ENCODE measurements at regions not wholly inside any gene's neighbourhood (a gene's known extent, or its start where the extent isn't known, plus 50 kb on each side); places are given as distances from the start of the nearest gene placed in this dataset.
"Not testable (repeated sequence)": the region's sequence is repeated elsewhere in the genome, so short reads cannot be mapped to it uniquely, and the experiment has no call there.

DNA sequence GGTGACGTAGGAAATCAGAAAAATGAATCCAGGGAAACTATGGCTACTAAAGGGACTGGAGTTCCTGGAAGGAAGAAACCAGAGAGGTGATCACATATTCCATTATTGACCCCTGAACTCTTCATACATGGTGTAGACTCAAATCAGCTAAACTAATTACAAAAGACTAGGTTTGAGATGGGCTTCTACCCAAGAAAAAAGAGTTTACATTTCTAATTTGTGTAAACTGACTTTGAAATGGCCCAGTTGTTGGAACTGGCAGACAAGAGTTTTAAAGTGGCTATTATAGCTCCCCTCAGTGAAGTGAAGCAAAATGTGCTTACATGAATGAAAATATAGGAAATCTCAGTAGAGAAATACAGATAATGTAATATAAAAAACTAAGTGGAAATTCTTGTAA lies 1619.4 kb upstream of the SEL1L start:
- no peak for DNase-seq

DNA sequence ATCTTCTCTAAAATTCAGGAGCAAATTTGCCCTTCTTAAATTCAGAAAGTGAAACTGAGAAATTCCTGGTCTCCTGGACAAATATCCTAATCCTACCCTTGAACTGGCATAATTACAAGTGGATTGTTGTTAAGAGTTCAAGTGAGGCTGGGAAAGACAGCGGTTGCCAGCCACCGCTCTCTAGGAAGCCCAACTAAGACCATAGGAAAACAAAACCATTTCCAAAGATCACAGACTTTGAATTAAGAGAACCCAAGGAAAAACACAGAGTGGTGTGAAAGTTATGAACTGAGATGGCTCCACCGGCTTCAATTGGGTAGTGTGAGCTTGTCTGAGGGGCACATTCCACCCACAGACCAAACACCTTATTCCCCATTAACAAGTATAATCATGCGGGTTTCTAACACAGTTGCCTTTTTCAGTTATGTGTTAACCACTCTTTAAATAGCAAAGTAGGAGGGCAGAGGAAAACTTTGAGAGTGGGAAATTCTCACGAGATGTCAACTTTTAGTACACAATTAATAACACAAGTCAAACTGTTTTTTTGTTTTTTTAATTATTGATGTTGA lies 1628.8 kb upstream of the SEL1L start:
- DNase-seq, result no peak

DNA sequence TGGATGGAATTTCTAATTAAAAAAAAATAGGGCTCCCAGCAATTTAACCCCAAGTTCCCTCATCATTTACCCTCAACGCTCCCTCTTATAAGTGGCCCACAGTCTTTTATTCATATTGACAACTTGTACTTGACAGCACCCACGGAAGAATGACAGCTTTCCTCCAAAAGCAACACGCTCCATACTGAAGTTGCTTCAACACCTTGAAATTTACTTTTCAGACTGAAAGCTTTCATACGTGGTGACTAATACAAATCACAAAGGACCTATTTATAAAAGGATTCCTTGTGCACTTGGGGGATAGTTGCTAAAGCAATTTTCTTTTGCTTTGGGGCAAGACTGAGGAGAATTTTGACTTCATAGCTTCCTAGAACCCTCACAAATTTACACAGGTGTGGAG lies 1629.4 kb upstream of the SEL1L start:
- no peak for DNase-seq

DNA sequence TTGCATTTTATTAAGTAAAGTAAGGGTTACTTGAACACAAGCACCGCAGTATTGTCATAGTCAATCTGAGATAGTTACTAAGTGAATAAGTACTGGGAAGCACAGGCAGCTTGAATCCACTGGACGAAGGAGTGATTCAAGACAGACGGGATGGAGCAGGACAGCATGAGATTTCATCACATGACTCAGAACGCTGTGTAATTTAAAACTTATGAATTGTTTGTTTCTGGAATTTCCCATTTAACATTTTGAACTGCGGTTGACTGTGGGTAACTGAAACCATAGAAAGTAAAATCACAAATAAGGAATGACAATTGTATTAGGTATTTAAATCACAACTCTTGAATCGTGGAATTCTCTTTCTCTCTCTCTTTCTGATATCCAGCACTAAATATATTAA lies 1630.4 kb upstream of the SEL1L start:
- no peak for DNase-seq

DNA sequence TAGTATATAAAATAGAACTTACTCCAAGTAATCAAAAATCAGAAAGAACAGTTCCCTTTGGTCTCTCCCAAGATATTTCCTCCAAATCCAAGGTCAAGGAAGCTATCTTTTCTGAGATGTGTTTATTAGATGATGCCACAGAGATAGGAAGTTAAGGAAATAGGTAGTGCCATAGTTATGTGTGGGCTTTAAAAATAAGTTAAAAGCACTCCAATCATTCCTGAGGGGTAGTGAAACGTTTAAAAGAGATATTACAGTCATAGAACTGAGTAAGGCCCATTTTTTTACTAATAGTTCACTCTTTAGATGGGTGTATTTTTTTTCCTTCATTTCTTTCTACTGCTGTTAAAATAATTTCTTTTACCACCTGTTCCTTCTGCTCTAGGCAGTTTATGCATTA lies 1630.9 kb upstream of the SEL1L start:
- no peak for DNase-seq

DNA sequence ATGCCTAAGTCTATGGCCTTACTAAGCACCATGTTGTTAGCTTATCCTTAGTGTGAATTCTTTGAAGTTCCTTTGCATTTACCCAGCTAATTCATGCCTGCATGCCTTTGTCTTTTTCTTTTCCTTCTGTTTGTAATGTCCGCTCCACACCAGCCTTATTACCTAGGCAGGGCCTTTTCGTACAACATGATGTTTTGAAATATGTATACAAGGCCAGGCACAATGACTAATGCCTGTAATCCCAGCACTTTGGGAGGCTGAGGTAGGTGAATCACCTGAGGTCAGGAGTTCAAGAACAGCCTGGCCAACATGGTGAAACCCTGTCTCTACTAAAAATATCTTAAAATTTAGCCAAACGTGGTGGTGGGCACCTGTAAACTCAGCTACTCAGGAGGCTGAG lies 1636.5 kb upstream of the SEL1L start:
- no peak for DNase-seq

DNA sequence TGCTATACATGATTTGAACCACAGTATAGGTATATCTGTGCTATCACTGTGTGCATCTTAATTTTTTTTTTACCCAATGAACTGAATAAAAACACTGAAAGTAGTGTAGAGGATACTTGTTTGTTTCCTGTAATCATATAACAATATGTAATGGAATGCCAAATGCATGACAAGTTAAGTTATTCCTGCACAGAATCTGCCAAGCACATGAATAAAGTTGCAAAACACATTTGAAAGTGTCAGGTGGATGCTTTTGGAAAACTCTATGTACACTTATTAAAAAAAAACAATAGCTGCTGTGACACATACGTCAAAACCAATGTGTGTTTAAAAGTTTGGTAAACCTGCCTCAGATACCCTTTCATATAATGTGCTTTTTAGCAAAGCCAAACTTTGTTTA lies 1638.1 kb upstream of the SEL1L start:
- DNase-seq, result no peak

DNA sequence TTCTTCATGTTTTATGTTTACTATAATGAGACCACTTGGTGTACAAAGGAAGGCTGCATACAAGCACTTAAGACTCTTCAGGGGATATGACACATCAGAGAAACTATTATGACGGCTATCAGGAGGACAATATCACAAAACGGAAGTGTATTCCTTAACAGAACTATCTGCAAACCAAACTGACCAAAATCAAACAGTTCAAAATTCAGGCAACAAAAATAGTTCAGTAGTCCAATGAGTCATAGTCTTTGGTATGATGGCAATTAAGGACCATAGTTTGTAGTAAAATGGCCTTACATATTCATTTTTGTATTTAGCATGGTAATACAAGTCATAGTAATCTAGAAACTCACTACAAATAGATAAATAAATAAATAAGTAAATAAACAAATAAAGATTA lies 1638.7 kb upstream of the SEL1L start:
- no peak for DNase-seq

DNA sequence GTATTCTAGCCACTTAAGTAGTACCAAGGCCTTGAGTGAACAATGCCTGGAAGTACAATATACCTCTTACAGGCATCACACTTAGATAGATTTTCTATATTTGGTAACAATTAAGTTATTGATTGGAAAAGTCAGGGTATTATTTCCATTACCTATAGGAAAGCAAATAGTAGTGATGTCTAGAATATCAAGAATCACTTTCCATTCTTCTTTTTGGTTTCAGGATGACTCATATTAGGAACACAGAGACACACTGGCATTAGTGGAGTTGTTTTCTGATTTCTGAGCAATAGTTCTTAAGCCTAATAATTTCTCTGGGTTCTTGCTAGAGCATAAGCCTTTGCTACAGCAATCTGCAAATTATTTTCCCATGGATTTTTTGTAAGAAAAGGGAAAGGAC lies 1640.0 kb upstream of the SEL1L start:
- no peak for DNase-seq

DNA sequence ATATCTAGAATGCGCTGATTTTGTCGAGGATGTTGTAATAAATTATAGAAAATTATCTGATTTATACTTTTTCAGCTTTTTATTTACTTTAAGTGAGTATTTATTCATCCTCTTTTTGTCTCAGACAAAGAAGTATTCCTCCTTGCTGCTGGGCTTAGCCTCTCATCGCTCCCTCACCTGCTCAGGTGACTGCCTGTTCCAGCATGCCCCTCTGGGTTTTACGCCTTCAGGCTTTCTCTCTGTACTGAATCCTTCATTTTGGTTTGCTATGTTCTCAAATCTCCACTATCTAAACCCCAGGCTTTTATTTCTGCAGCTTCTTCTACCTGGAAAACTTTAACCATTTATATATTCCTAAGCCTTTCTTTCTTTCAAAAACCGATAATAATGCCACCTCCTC lies 1650.9 kb upstream of the SEL1L start:
- no peak for DNase-seq

DNA sequence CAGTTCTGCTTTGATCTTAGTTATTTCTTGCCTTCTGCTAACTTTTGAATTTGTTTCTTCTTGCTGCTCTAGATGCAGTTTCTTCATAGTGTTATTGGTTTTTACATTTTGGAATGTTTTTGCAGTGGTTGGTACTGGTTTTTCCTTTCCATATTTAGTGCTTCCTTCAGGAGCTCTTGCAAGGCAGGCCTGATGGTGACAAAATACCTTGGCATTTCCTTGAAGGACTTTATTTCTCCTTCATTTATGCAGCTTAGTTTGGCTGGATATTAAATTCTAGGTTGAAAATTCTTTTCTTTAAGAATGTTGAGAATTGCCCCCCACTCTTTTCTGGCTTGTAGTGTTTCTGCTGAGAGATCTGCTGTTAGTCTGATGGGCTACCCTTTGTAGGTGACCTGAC lies 1654.7 kb upstream of the SEL1L start:
- DNase-seq, result not testable (repeated sequence)

DNA sequence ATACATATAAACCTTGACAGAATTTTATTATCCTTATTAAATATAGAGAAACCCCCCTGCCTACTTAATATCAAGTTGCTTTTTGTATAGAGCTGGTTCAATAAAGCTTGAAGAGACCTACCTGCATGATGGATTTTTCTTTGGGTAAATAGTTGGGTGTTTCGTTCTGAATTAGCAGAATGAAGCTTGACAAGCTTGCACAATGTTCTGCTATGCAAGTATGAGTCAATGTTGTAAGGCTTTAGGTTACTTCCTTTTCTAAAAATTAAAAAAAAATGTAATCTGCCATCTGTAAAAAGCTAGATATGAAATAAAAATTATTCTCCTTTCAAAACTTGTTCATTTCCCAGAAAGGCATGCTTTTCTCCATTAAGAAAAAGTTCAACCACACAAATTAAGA lies 1662.6 kb upstream of the SEL1L start:
- no peak for DNase-seq

DNA sequence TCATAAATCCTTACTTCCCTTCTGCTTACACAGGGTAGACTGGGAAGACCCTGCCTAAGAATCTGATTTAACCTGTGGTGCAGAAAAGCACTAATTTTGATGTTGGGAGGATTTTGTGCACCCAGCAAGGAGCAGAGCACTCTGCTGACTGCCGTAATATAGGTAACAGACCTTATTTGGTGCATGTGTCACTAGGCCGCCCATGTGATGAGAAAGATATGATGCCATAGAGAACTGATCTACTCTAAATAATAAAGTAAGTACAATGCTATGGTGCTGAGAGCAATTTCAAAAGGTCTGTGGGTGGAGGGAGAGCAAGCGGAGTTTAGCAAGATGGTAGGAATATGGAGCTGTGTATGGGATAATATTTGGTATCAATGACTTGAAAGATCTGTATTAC lies 1663.6 kb upstream of the SEL1L start:
- no peak for DNase-seq

DNA sequence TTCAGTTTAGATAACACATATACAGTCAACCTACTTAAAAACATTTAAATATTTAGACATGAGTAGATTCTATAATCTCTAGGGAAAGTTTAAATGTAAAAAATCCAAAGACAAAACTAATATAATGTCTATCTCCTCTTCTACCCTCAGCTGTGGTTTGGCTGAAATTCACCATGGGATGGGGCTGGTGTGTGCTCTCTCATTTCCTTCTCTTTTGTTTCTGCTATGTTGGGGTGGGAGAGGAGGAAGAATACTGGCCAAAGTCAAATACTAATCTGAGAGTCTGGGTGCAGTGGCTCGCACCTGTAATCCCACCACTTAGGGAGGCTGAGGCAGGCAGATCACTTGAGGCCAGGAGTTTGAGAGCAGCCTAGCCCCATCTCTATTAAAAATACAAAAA lies 1673.9 kb upstream of the SEL1L start:
- no peak for DNase-seq

DNA sequence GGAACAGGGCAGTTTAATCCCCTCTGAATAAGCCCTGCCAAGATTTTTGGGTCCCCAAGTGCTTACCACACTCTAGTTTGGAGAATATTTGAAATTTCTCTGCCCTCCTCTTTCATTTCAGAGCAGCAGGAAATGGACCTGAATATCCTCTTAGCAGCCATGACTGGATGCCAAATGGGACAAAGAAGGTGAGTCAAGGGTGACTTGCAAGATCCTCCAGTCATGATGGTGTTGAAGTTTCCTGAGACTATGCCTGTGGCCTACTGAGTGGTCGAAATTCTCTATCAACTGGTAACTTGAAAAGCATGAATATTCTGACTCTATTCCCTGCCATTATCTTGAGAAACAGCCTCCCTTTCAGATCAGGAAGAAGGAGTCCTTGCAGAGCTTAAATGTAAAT lies 1674.7 kb upstream of the SEL1L start:
- no peak for DNase-seq

DNA sequence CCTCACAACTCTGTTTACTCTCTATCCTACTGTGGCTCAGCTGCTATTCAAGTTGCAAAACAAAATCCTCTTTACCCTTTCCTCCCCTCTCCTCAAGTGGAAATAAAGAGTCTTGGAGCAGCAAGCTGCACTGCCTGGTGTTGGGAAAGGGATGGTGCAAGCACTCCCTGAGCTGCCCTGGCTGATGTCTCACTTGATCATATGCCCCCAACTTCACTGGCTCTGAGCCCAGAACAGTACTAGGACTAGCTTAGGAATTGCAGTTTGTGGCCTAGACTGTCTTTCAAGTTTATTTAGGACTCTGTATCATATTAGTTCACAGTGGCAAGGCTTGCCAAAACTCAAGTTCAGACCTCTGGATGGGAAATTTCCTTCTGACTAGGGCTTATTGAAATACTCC lies 1683.8 kb upstream of the SEL1L start:
- no peak for DNase-seq

DNA sequence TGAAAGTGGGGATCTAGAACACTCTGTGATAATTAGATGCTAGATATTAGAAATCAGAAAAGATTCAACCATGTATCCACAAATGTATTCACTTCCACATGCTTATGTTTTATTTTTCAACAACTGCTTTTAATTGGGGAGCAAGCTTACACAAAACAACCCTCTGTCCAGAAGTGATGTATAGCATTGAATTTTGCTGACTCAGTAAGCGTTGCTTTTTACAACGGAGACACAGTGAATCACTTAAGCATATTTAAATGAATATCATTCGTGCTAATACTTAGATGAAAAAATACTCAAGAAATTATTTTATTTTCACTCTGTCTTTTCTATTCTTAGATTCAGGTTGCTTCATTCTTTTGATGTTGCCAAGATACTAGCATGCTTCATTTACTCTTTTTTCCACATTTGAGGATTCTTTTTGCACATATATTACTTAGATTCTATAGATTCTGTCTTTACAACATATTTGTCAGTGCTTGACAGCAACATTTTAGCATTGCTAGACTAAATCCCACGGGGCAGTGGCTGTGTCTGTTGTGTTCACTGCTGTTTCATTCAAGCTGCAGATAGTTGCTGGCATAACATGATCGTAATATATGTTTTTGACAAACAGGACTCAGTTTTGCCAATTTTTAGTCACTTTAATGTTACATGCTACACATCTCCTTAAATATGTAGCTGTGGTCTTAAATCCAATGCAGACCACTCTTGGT lies 1714.4 kb upstream of the SEL1L start:
- no peak for DNase-seq

DNA sequence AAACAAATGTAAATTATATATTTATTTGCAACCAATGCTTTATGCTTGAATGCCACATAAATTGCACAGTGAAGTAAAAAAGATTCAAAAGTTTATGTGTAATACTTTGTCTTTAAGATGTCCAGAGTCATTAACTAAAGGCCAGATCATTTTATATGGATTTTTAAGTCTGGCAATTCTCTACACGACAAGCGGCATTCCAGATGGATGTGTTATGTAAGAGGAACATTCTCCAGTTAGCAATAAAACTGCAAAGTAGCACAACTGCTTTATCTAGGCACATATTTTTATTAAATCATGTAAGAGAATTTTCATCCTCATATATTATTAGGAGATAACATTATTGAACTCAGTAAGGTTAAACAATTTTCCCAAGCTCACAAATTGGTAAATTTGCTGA lies 1717.7 kb upstream of the SEL1L start:
- no peak for DNase-seq

DNA sequence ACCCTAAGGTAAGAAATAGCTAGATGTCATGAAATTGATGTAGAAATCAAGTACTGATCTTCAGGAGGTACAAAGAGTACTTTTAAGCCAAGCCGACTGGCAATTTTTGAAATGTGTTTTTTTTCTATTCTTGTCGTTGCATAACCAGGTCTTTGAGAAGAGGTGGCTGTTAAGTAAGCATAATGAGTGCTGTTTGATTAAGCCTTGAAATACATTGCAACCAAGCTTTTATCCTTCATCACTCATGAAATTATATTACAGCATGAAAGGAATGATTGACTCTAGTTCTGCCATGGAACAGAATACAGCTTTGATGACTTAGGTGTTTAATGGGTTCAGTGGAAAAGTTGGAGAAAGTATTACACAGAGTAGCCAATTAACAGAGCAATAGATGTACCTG lies 1720.2 kb upstream of the SEL1L start:
- peak; percentile 18 for DNase-seq

DNA sequence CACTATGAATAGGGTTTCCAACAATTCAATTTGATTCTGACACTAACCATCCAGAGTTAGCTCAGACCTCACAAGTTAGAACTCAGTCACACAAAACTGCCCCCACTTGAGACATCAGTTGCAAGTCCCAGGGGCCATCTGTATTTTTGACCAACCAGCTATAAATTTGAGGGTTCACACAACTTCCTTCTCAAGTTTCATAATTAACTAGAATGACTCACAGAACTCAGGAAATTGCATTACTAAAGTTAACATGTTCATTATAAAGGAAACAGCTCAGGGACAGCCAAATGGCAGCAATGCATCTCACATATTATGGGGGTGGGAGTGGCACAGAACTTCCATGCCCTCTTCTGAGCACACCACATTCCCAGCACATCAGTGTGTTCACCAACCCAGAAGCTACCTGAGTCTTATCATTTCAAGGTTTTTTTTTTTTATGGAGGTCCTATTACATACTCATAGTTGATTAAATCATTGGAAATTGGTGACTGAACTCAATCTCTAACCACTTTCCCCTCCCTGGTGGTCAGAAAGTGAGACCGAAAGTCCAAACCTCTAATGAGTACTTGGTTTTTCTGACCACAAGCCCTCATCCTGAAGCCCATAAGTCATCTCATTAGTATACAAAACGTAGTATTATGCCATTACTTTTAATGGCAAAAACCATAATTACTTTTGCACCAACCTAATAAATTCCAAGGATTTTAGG lies 1721.5 kb upstream of the SEL1L start:
- no peak for DNase-seq

DNA sequence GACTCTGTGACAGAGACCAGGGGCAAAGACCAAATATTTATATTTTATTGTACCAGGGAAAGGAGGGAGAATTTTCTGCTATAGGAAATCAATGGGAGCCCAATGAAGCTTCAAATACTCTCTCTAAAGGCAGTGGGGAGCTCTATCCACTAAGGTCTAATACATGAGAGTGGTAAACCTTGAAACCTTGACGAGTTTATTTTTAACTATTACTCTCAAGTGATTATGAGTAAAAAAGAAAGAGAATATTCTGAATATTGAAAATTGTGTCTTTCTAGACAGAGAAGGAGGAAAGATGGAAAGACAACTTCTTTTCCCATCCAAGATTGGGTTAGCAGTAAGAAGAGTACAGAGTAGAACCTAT lies 1722.1 kb upstream of the SEL1L start:
- no peak for DNase-seq

DNA sequence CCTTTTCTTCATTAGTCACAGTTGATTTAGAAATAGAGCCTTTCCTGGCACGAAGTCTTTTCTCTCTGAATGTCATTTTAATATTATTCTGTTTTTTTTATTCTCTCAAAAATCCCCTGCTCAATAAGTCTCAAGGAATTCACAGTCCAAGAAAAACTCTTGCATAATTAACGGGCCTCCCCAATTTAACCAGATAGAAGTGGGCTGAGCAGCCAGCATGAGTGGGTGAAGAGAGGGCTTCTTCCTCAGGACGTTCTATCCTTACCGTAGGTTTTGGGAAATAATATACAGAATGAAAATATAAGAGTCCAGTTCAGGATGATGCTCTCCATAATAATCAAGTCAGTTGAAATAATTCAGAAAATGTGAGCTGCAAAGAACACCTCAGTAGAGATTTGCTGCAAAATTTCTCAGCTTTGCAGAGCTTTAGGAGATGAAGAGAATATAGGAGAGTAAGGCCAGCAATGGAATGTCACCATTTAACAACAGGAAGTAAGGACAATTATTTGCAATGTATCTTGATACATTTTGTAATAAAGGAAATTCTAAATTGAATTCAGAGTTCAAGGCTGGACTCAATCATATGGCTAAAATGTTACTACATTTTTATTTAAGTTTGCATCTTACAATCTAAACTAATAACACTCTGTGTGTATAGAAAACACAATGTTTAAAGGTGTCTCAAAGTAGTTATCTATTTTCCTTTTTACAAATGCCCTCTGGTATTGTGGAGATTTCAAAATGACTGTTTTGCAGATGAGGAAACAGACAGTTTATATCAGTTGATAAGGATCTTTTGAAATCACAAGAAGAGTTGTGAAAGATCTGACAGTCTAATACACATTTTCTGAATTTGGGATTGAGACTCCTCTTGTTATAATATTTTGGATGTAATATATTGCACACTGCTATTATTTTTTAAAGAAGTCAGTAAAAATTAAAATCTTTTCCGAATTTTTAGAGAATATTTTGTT lies 1724.1 kb upstream of the SEL1L start:
- DNase-seq, result no peak

DNA sequence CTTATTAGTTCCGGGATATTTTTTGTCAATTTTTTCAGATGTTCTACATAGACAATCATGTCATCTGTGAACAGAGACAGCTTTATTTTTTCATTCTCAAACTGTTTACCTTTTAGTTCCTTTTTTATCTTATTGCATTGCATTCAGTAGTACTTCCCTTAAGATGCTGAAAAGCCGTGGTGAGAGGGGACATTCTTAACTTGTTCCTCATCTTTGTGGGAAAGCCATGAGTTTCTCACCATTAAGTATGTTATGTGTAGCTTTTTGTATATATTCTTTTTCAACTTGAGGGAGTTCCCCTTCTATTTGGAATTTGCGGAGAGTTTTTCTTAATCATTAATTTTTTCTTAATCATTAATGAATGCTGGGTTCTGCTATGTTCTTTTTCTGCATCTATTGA lies 1727.1 kb upstream of the SEL1L start:
- no peak for DNase-seq

DNA sequence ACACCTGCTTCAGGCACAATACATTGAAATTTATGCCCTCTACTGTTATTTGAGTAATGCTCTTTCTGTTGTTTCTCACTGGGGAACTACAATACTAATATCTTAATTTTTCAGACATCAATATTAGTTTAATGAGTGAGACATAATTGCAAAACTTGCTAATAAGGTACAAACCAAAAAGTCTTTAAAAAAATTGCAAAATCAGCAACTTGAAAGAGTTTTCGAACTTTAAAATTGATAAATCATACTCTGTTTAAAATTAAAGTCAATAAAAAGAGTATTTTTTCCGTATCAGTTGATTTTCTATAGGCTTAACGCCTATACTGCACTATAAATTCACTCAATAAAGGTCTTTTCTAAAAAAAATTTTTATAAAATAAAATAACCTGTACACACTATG lies 1735.9 kb upstream of the SEL1L start:
- no peak for DNase-seq

All from NCI-H1436 (cell line).